Islet precursor cell (in vitro differentiated cells): ENCODE measurements at regions not wholly inside any gene's neighbourhood (a gene's known extent, or its start where the extent isn't known, plus 50 kb on each side); places are given as distances from the start of the nearest gene placed in this dataset.
"Not testable (repeated sequence)": the region's sequence is repeated elsewhere in the genome, so short reads cannot be mapped to it uniquely, and the experiment has no call there.

ENCODE experiments used
- DNase-seq: peaks from one replicate; pipeline ENCODE4 v3.0.0-alpha.2; 2018

DNA sequence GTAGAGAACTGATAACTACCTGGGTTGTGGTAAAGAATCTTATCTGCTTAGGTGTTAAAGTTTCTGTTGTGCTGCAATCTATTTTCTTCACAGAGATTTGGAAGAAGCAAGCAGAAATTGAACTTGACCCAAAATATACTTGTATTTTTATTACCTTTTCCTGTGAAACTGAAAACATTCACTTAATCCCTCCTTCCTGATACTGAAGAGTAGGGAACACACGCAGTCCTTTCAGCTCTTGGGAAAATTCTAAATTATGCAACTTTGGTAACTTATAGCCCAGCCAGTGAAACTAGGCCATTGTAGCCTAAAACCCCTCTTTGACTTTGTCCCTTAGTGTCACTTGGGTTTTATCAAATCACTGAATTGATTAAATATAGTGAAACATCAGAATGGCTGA lies 128.4 kb upstream of the MEIS1 start:
- DNase-seq, result no peak

DNA sequence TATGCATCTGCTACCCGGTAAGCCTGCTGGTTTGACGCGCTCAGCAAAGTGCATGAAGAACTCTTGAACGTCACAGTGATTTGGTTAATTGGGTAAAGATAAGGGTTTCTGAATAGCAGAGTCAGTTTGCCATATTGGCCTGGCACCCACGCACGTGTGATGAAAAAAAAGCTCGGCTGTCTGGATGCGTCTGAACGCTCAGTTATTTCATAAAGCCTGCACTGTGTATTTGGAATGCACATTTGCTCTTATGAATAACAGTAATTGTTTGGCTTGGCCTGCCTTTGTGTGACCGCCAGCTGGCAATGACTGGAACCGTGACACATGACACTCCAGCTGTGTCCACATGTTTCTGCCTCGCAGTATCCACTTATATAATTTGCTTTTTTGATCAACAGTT lies 129.2 kb upstream of the MEIS1 start:
- DNase-seq, result no peak

DNA sequence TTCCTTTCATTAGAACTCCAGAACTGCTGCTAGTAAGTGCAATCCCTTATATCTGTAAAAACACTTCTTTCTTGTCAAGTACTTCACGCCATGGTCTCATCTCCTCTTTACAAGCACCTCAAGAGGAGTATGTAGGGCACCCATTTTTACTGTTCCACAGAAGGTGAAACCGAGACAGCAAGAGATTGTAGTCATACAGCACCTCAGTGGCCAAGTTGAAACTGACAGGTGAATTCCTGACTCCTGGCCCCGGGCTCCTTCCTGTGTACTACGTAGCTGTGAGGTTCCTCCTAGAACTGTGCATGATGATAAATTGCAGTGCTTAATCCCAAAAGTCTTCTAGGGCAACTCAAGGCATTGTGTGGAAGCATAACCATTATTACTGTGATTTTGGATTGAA lies 131.5 kb upstream of the MEIS1 start:
- no peak for DNase-seq

DNA sequence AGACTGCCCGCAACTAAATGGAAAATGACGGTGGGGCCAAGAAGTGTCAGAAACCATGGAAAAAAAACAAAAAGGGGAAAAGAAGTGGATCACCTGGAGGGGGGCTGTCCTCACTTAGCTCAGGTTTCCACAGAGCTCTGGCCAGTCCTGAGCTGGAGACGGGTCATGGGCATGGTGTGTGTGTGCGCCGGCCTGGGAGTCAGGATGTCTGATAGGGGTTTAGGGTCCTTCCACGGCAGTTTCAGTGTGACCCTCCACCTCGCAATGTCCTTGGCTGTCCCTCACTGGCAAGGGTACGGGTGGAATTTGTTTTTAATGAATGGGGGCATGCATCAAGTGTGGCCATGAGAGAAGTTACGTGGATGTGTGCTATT lies 133.2 kb upstream of the MEIS1 start:
- no peak for DNase-seq

DNA sequence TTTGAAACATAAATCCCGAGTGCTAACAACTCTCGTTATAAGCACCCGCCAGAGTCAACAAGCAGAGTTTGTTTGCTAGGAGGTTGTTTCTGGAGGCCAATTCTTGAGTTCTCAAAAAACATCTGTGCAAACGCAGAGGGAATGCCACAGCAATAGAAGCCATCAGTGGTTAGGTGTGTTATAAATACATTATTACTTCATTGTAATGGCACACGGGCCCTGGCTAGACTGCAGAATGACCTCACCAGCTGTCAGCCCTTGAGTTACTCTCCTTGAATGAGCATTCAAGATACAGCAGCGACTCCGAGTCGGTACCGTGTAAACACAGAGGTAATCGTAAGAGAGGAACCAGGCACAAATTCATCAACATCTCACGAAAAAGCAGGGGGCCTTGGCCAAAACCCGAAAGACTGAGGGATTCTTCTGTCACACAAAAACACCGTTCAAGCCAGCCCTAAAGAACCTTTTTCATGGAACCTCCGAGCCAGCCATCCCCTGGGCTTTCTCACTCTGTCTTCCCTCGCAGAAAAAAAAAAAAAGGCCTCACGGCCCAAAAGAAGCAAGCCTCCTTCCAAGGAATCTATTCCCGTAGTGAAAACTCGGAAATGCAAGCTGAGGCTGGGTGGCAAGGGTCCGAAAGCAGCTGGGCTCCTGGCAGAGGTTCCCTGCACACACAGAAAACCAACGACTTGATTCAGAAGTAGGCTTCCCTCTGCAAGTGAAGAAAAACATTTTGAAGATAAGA lies 133.7 kb upstream of the MEIS1 start:
- DNase-seq, result no peak

DNA sequence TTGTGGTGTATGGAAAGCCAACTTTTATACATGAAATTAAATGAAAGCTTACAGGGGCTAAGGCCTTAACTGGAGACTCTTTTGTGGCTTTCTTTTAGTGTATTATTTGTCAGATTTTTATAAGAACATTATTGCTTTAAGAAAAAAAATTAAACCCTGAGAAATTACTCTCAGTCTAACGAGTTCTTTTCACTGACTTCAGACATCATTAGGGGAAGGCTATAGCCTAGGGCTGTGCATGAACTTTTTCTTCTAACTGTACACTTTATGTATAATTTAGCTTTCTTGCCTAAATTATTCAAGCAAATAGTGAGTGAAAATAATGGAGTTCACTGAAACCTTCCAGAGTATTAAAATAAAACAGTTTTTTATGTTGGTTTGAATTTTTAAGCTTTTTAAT lies 151.1 kb upstream of the MEIS1 start:
- no peak for DNase-seq

DNA sequence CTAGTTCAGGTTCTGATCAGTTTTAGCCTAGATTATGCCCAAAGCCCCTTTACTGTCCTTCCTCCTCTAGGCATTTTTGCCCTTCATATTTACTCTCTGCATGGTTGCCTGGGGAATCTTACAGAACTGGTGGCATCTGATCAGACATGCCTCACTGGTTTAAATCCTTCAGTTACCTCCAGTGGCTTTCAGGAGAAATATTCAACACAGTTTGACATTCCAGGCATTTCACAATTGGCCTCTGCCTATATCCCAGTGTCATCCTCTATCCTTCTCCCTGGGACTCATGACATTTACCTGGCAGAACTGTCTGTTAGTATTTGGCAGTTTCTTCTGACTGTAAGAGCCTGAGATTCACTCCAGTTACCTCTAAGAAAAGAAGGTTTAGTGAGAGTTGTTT lies 152.9 kb upstream of the MEIS1 start:
- DNase-seq, result no peak

DNA sequence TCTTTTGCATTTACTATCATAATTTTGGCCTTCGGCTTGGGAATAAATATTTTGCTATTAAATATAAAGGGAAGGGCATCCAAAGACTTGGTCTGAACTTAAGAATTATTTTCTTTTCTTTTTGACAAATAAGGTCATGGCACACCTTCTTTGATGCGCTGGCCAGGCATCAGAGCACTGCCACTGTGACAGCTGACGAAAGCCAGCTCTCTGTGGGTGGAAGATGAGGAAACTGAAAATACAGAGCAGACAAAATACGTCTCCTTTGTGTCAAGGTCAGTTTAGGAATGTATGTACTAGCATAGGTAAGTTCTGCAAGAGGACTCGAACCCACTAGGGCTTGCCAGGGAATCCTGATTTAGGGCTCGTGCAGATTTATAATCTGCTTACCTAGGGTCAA lies 155.9 kb upstream of the MEIS1 start:
- DNase-seq, result peak; percentile 68

DNA sequence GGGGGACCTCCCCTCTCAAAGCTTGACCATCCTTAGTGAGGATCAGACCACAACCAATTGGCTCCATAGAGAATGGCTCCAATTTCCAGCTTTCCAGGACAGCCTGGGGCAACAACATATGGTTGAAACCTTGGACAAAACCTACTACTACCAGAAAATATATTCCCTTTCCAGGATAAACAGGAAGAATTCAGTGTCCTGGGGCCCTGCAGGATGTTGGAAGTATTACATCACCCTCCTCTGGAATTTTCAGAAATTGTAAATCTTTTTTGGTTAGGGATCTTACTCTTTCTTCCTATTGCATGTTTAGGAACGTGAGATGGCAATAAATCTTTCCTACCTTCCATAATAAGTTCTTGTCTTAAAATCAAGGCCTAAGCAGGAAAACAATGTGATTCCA lies 158.9 kb upstream of the MEIS1 start:
- DNase-seq, result no peak

DNA sequence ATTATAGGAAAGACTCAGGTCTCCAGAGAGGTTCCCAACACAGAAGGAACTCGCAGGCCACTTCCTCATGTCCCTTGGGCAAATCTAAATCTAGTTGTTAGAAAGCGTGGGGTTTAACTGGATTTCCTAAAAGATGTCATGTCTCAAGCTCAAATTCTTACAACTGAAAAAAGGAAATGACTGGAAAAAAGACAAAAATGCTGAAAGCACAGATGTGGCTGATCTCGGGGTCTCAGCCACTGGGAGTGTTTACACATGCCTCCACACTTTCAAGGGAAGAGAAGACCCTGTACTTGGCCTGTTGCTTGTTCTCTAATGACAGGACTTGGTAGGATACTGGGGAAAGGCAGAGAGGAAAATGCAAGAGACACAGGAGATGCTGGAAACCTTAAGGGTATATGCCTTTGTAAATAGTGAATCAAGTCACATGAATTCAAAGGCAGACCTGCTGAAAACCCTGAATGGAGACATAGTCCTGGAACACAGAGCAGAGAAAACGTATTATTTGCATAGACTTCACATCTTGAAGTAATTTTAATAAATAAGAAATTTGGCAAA lies 160.9 kb upstream of the MEIS1 start:
- DNase-seq, result no peak

DNA sequence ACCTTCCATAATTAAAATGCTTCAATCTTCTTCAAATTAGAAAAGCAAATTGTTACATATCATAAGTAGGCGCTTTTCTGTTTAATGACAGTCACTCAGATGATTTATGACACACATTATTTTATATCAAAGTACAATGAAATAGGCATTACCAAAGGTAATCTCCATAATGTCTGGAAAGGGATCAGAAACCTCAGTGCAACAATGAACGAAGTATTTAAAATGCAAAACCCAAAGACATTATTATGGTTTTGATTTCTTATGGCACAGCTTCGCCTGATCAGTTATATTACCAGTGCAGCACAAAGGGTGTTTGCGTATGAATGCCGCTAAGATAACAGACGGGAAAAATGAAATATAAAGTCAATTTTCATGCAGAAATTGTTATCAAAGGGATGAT lies 162.2 kb upstream of the MEIS1 start:
- no peak for DNase-seq

DNA sequence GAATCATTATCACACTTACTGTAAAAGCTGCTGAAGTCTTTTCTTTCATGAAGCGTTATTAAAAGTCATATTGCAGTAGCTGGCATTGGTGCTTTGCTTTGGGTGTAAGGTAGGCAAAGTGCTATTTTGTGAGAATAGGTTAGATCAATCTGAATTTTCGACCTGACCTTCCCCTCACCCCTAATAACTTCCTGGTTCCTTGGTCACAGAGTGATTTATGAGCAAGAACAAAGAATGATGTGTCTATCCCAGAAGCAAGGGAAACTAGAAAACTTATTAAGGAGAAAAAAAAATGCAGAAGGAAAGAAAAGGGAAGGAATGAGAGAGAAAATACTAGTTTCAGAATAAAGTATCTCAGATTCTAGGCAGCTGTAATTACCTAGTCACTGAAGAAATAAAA lies 163.1 kb upstream of the MEIS1 start:
- DNase-seq, result no peak

DNA sequence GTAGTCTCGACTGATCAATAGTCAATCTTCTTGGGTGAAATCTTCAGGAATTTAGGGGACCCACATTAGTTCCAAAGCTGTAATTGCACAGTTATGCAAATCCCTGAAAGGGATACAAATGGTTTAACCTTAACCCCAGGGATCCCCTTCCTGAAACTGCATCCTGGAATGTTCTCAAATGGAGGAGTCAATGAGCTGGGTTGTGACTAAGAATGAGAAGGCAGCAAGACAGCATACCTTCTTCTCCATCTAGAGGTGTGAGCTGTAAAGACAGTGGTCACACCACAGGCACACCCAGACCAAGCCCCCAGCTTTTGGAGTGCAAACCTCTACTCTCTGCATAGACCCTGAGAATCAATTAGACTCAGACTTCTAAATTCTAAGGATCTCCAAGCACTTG lies 164.7 kb upstream of the MEIS1 start:
- no peak for DNase-seq

DNA sequence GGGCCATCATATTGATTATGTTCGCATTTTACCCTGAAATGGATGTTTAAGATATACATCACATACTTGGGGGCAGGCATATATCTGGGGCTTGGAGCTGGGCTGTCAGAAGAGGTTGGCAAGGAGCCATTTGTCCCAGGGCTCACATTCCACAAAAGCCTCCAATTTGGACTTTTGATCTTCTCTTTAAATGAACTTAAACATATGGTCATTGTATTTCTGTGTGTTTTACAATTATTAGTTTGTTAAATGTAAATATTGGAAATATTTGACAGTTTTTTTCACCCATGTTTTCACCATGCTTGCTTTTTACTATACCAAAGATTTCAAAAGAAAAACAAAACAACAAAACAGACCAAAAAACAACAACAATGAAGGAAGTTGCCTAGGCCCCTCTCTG lies 165.8 kb upstream of the MEIS1 start:
- DNase-seq, result no peak

DNA sequence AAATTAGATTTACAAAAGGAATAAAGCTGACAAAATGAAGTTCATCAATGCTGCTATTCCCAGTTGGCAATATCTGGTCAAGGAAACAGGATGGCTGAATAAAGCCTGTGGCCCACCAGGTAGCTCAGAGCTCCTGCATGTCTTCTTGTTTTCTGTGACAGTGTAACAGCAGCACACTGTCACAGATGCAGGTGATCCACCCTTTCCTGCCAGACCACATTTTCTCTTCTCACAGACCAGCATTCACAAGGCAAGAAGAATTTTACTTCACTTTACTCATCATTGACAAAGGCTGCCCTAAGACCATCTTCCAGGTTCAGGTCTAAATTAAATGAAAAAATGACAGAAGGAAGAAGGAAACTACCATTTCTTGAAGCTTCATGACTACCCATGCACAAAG lies 166.2 kb upstream of the MEIS1 start:
- peak; percentile 73 for DNase-seq

DNA sequence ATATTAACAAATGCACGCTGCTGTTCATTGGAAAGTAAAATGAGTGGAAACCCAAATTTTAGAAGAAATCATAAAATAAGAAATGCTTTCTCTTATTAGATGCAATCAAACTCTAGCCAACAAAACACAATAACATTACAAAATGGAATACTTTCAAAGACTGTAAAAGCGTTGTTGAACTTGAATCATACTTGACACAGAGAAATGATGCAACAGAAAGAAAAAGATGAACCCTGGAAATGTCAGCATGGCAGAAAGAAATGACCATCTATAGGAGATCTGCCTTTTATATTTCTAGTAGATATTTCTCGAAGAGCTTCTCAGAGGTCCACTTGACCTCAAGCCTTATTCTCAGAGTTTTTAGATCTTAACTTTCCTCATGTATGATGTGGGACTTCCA lies 170.6 kb upstream of the MEIS1 start:
- DNase-seq, result no peak

DNA sequence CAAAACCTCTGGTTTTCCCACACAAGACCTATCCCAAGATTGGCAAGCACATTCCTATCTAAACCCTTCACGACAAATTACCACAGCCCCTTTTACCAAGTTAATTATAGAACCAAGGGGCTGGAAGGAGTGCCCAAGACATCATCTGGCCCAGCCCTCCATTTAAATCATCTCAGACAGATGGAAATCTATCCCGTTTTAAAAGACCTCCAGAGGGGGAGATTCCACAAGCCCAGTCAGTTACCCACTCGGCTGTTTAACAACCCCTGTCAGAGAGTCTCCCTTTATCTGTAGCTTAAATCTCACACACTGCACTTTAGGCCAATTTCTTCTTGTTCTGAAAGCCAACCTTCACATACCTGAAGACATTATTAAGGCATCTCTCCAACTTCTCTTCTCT lies 179.1 kb upstream of the MEIS1 start:
- peak; percentile 92 for DNase-seq

DNA sequence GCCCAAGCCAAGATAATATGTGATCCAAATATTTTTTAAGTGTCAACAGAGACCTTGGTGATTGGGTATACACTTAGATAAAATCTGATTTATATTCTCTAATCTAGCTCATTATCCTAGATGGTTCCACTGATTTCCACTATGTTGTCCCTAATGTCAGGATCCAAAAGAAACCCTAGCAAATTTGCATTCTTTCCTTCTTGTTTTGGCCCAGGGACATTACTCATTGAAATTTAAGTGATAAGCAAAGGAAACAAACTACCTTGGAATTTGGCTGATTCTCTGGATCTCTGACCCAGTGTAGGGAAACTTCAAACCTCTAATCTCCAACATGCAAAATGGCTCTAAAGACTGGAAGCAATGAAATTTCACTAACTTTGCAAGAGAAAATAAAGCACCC lies 179.8 kb upstream of the MEIS1 start:
- DNase-seq, result no peak

DNA sequence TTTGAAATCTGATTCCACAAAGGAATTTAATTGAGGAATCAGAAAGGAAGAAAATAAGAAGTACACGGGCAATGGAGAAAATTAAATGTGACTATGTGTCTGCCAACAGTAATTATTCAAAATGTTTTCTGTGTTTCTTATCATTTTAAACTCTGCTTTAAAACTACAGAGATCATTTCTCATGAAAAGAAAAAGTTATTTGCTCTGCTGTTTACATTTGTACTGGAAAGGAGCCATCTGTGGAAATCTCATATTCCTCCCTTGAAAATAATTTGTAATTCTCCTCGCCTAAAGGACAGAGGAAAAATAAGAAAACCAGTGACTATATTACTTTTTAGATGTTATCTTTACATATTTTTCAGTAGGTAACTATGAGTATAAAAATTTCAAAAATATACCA lies 181.9 kb upstream of the MEIS1 start:
- DNase-seq, result no peak

DNA sequence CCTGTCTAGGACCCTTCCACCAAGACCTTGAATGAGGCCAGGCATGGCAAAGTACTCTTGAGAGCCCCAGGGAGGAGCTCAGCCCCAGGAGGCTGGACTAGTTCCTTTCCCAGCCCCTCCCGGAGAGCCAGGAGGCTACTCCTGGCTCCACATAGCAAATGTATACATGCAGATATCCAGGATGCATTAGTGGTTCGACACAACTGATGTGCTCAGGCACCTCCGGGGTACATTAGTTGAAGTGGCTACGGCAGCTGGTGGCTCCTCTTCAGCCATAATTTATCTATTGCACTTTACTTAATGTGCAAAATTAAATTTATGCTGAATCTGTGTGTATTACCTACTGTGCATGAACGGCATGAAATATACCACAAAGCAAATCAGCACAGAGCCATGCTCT lies 182.8 kb upstream of the MEIS1 start:
- DNase-seq, result no peak

DNA sequence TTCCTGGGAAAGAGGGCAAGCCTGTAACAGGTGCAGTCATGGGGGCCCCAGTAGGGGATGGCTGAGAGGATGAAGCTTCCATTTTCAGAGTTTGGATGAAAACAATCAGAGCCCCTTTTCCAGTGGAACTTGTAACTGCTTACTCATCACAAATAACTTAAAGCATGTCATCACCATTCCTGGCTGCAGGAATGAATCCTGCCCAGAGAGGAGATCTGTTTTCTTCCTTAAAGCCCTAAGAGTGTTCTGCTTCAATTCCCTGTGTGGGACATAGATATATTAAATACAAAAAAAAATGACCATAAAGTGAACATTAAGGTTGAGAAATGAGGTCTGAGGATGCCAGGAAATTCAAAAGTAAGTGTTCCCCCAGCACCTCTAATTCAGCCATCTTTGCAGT lies 183.4 kb upstream of the MEIS1 start:
- DNase-seq, result no peak

DNA sequence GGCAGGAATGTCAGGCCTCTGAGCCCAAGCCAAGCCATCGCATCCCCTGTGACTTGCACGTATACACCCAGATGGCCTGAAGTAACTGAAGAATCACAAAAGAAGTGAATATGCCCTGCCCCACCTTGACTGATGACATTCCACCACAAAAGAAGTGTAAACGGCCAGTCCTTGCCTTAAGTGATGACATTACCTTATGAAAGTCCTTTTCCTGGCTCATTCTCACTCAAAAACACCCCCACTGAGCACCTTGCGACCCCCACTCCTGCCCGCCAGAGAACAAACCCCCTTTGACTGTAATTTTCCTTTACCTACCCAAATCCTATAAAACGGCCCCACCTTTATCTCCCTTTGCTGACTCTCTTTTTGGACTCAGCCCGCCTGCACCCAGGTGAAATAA lies 185.8 kb upstream of the MEIS1 start:
- not testable (repeated sequence) for DNase-seq

DNA sequence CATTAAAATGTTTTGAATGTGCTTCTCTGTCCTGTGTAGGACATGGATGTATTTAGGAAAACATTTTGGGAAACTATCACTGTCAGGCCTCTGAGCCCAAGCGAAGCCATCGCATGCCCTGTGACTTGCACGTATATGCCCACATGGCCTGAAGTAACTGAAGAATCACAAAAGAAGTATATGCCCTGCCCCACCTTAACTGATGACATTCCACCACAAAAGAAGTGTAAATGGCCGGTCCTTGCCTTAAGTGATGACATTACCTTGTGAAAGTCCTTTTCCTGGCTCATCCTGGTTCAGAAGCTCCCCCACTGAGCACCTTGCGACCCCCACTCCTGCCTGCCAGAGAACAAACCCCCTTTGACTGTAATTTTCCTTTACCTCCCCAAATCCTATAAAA lies 191.1 kb upstream of the MEIS1 start:
- DNase-seq, result not testable (repeated sequence)

DNA sequence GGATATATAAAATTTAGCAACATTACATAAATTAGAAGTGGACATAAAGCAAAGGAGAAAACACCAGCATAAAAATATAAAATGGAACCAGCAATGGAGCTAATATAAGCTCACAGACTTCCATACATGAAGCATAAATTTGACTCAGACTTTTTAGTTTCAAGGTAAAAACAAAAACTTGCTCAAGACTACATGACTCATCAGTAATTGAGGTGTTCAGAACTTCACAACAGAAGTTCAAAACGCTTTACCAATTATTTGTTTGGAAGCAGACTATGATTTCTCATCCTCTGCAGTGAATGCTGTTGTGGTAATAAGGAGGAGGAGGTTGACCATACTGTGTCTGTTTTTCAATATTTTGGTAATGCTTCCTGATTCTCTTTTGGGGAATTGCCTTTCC lies 192.0 kb upstream of the MEIS1 start:
- not testable (repeated sequence) for DNase-seq

DNA sequence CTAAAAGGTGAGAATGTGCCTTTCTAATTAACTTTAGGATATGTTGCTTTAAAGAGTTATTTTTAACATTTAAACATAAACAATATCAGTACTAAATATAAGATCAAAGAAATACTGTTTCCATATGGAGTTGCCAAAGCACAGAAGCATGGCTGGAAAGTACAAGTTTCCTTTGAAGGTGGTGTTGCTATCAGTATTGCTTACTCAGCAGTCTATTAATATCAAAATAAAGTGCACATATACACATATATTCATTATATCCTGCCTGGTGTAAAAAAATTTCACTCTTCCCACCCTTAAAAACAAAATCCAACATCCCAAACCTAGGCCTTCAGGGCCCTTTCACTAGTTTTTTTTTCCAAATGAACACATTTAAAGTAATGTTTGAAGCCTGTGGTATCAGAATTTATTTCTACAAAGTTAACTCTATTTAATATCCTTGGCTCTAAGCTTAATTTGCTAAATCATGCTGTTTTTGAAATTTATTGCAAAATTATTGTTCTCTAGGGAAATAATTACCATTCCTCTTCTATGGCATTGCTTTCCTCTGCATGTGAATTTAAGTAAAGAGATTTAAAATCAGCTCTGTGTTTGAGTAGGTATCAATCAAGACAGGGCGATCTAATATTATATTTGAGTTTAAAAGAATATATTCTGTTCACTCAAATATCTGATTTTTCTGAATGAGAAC lies 192.7 kb upstream of the MEIS1 start:
- DNase-seq, result no peak
